ENCODE measurements at regions not wholly inside any gene's neighbourhood (a gene's known extent, or its start where the extent isn't known, plus 50 kb on each side); places are given as distances from the start of the nearest gene placed in this dataset.
A peak's percentile ranks its signal among the peaks of the same experiment; 100 is the strongest.
"Not testable (repeated sequence)": the region's sequence is repeated elsewhere in the genome, so short reads cannot be mapped to it uniquely, and the experiment has no call there.

DNA sequence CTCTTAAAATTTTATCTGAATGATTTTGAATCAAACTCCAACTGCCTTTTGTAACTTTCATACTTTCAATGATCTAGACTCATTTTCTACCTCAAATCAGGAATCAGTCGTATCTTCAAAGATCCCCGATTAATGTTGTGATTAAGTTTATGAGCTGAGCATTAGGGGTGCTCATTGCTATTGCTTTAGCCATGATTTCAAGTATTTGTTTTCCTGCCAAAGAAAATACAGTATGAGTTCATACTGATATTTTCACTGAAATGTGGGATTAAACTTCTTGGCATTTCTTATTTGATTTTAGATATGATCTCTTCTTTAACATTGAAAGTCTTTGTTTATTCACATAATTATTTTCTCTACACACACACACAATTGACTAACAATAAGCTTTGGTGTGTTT is 785.6 kb downstream of the NTRK3 start:
- DNase-seq (ENCODE audit: low spot score) = no peak

- DNase-seq (ENCODE audit: low spot score) = not testable (repeated sequence)
Observed at GRCh38 chr15:87463956-87464355, 792.6 kb downstream of the NTRK3 start.

GRCh38 chr15:87461631-87462030 is 794.9 kb downstream of the NTRK3 start:
- peak; percentile 13 for DNase-seq (ENCODE audit: low spot score)

DNA sequence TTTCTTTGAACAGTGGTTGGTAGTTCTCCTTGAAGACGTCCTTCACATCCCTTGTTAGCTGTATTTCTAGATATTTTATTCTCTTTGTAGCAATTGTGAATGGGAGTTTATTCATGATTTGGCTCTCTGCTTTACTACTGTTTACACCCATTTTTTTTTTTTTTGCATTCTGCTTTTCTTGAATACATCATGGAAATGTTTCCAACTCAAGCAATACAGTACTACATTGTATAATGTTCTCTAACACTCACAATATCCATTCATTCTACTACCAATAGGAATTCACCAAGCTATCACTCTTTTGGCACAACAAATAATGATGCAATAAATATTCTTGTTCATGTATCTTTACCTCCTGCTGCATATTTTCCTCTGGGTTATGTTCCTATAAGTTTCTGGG is 801.7 kb downstream of the NTRK3 start:
- no peak for DNase-seq (ENCODE audit: low spot score)

DNA sequence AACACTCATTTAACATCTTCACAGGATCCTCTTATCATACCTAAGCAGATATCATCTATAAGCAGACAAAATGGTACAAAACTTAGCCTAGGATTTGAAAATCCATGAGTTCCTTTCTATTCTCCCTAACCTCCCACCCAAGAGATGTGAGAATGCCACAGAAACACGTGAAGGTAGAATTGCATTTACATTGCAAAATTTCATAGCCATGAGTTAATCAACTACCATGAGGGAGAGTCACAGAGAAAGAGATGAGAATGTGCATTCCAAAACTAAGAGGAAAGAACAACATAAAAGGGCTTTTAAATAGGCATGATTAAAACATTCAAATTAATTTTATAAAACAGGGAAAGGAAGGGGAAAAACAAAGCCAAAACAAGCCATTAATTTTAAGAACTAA is 806.2 kb downstream of the NTRK3 start:
- DNase-seq (ENCODE audit: low spot score) = no peak

- no peak for DNase-seq (ENCODE audit: low spot score)
Observed at GRCh38 chr15:87439090-87439489, 817.4 kb downstream of the NTRK3 start.

GRCh38 chr15:87433871-87434270 is 822.7 kb downstream of the NTRK3 start:
- no peak for DNase-seq (ENCODE audit: low spot score)

- no peak for DNase-seq (ENCODE audit: low spot score)
Observed at GRCh38 chr15:87429754-87430153, 826.8 kb downstream of the NTRK3 start.

- no peak for DNase-seq (ENCODE audit: low spot score)
Observed at GRCh38 chr15:87420017-87420416, 836.5 kb downstream of the NTRK3 start.

DNA sequence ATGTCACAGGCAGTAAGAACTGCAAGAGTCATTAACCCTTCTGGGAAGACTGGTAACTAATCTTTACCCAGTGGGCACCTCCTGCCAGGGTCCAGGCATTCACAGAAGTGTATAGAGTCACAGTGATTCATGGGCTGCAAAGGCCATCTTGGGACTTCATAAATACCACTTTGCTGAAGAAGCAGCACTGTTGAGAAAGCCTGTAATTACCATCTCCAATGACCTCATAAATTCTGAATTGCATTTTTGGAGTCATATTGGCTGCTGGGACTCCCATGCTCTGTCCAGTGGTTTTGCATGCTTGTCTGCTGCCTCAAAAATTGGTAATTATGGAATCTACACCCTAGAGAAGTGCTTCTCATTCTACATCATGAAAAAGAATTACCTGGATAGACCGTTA is 837.2 kb downstream of the NTRK3 start:
- DNase-seq (ENCODE audit: low spot score) = no peak

DNA sequence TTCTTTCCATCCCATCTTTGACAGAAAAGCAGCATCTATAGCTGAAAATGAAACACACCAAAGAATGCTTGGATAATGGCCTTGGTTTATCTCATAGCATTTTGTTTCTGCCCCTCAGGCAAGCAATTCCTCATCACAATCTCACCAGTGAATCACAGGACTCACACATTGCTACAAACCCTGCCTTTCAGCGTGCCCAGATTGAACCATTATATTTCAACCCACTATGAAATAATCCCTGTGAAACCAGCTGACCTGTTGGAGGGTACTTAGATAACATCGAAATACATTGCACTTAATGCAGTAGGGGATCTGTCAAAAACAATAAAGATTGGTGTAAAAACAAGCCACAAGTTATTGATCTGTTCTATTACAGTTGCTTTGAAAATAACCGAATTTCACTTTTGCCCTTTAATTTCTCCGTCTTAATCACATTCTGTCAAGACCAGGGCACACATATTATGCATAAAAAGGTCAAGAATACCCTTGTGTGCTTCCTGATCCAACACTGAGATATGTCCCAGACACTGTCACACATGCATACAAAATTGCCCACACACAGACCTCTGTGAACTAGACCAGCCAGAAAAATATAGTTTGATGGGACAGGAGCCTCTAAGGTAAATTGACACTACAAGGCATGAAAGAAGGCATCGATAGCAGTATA is 839.8 kb downstream of the NTRK3 start:
- peak; percentile 18 for DNase-seq (ENCODE audit: low spot score)

GRCh38 chr15:87408902-87409301 is 847.6 kb downstream of the NTRK3 start:
- no peak for DNase-seq (ENCODE audit: low spot score)

- DNase-seq (ENCODE audit: low spot score) = no peak
Observed at GRCh38 chr15:87403973-87404372, 852.6 kb downstream of the NTRK3 start.

DNA sequence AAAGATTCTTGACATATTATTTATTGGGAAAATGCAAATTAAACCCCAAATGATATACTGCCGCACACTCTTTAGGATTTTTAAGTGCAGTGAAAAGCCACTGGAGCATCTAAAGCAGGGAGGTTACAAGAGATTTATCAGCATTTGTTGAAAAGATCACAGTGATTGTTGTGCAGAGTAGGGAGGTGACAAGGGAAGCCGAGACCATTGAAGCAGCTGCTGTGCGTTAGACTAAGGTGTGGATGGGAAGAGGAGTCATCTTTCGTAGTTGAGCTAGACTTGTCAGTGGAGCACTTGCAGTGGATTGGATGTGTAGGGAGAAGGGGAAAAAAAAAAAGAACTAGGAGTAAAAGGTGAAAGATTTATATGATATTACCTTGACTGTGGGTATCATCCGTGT is 854.6 kb downstream of the NTRK3 start:
- no peak for DNase-seq (ENCODE audit: low spot score)

DNA sequence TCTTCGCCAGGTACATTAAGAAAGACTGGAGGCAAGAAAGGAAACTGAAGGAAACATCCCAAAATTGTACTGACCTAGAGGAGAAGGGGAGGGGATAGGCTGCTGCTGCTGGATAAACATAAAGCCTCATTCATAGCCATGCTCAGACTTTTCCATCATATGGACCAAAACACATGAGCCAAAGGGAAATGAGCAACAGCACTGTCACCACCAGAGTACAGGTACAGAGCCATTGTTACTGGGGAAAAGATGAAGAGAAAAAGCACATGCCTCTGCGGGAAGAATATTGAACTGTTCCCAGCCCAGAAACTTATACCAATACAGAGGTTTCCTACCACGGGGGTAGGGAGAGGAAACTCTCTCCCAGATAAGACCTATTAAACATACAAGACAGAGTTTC is 861.9 kb downstream of the NTRK3 start:
- no peak for DNase-seq (ENCODE audit: low spot score)

- DNase-seq (ENCODE audit: low spot score) = no peak
Observed at GRCh38 chr15:87387766-87388165, 868.8 kb downstream of the NTRK3 start.

GRCh38 chr15:87374339-87374738 is 882.2 kb downstream of the NTRK3 start:
- no peak for DNase-seq (ENCODE audit: low spot score)

DNA sequence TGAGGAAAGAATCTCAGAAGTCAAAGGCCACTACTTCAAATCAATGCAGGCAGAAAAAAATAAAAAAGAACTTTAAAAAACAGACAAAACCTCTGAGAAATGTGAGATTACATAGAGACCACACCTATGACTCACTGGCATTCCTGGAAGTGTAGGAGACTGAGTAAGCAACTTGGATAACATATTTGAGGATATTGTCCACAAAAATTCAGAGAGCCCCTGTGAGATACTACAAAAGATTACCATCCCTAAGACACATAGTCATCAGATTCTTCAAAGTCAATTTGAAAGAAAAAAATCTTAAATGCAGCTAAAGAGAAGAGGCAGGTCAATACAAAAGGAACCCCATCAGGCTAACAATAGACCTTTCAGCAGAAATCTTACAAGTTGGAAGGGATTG is 887.3 kb downstream of the NTRK3 start:
- no peak for DNase-seq (ENCODE audit: low spot score)

DNA sequence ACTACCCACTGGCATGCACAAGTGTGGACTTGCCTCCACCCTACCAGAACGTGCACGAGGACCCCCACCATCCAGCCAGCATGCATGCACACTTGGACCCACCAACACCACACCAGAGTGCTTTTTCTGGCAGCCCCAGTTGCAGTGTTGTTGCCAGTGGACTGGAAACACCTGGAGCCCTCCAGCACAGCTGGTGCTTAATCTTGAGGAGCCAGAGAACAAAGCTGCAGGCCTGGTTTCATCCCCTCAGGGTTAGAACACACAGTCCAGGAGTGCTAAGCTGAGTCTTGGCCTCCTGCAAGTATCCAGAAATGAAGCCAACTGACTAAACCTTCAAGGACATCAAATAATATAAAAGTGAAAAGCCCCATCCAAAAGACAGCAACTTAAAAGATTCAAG is 888.0 kb downstream of the NTRK3 start:
- DNase-seq (ENCODE audit: low spot score) = no peak

DNA sequence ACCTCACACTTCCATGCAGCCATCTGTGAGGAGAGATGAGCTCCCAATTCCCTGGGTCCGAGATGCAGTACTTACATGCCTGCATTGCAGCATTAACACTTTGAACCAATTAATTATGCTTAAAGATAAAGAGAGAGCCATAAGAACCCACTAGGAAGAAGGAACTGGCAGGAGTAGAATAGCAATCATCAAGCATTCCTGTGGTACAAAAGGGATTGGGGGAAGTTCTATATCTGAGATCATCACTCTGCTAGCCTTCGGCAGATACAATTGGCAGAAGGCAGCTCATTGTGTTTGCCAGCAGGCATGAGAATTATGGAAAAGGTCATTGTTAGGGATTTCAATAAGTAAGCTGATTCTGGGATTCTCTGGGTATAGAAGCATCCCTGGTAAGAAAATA is 891.4 kb downstream of the NTRK3 start:
- DNase-seq (ENCODE audit: low spot score) = no peak

GRCh38 chr15:87362531-87362930 is 894.0 kb downstream of the NTRK3 start:
- DNase-seq (ENCODE audit: low spot score) = no peak

- no peak for DNase-seq (ENCODE audit: low spot score)
Observed at GRCh38 chr15:87357637-87358313, 898.8 kb downstream of the NTRK3 start.

DNA sequence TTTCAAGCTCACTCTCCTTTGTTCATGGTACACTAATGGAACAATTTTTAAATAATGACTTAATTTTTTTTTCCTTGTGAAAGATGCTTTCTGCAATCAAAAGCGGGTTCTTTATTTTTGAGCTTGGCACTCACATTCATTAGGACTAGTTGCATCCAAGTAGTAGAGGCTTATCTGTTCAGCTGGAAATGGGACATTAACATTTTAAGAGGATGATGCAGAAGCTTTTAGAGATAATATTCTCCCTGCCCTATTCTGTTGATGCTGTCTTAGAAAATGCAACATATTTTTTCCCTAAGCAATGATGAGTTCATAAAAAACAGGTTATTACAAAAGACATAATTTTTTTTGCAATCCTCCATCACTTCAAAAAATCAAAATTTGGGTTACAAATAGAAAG is 900.6 kb downstream of the NTRK3 start:
- no peak for DNase-seq (ENCODE audit: low spot score)
